ENCODE measurements at regions not wholly inside any gene's neighbourhood (a gene's known extent, or its start where the extent isn't known, plus 50 kb on each side); places are given as distances from the start of the nearest gene placed in this dataset.
"Not testable (repeated sequence)": the region's sequence is repeated elsewhere in the genome, so short reads cannot be mapped to it uniquely, and the experiment has no call there.

DNA sequence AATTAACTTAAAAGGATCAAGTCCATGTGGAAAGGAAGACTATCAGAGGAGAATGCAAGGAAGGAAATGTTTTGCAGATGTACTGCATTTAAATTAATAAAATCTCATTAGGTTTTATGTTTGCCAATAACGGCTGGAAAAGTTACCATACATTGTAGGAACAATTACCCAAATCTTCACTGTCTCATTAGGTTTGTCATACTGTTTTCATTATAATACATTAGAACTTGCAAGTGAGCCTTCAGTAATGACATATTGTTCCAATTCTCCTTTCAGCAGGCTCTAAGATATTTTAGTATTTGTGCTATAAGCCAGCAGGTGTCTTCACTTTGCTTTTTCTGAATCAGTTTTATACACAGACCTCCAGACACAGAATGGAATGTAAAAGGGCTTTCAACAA lies 661.6 kb upstream of the KLHL1 start:
- Histone ChIP-seq H3K4me3 (no peak overlapping the region), H3K9ac (ENCODE audit: low read depth in 2 of 2, low read length in 2 of 2) (no peak overlapping the region), H3K27ac (no peak overlapping the region), H3K4me1 (no peaks in the 10 kb centered on the region), H3K36me3 (no peaks in the 10 kb centered on the region), H3K9me3 (no peaks in the 10 kb centered on the region), H3K27me3 (no peaks in the 10 kb centered on the region)
- no peak for TF ChIP-seq CTCF (IDR thresholded peaks at IDR 0.05)
- intact Hi-C loops (cut with DNase I): no loop called here
- no peak for DNase-seq

- intact Hi-C loops (cut with DNase I): no loop called here
- no peak overlapping the region for H3K27ac ChIP-seq
- H3K4me1 ChIP-seq: no peaks in the 10 kb centered on the region
- H3K9ac ChIP-seq (ENCODE audit: low read depth in 2 of 2, low read length in 2 of 2): no peak overlapping the region
- DNase-seq: no peak
- no peak overlapping the region for H3K4me3 ChIP-seq
- no peaks in the 10 kb centered on the region for H3K27me3 ChIP-seq
- H3K9me3 ChIP-seq: no peaks in the 10 kb centered on the region
- TF ChIP-seq CTCF (IDR thresholded peaks at IDR 0.05): no peak
- no peaks in the 10 kb centered on the region for H3K36me3 ChIP-seq
Measured at GRCh38 chr13:70758932-70759331, 650.7 kb upstream of the KLHL1 start.

- H3K27ac ChIP-seq: no peak overlapping the region
- H3K4me3 ChIP-seq: no peak overlapping the region
- no peaks in the 10 kb centered on the region for H3K9me3 ChIP-seq
- no peaks in the 10 kb centered on the region for H3K4me1 ChIP-seq
- DNase-seq: no peak
- no peaks in the 10 kb centered on the region for H3K27me3 ChIP-seq
- no peak overlapping the region for H3K9ac ChIP-seq (ENCODE audit: low read depth in 2 of 2, low read length in 2 of 2)
- intact Hi-C loops (cut with DNase I): no loop called here
- H3K36me3 ChIP-seq: no peaks in the 10 kb centered on the region
- TF ChIP-seq CTCF (IDR thresholded peaks at IDR 0.05): no peak
Measured at GRCh38 chr13:70756088-70756487, 647.8 kb upstream of the KLHL1 start.

- no peaks in the 10 kb centered on the region for H3K4me1 ChIP-seq
- no peak for TF ChIP-seq CTCF (IDR thresholded peaks at IDR 0.05)
- no peaks in the 10 kb centered on the region for H3K36me3 ChIP-seq
- no peak overlapping the region for H3K9ac ChIP-seq (ENCODE audit: low read depth in 2 of 2, low read length in 2 of 2)
- DNase-seq: no peak
- H3K9me3 ChIP-seq: no peaks in the 10 kb centered on the region
- no peak overlapping the region for H3K4me3 ChIP-seq
- intact Hi-C loops (cut with DNase I): no loop called here
- no peak overlapping the region for H3K27ac ChIP-seq
- H3K27me3 ChIP-seq: no peaks in the 10 kb centered on the region
Measured at GRCh38 chr13:70755456-70755855, 647.2 kb upstream of the KLHL1 start.

GRCh38 chr13:70747262-70747661 lies 639.0 kb upstream of the KLHL1 start:
- H3K4me3 ChIP-seq: no peak overlapping the region
- H3K27me3 ChIP-seq: no peaks in the 10 kb centered on the region
- TF ChIP-seq CTCF (IDR thresholded peaks at IDR 0.05): no peak
- H3K36me3 ChIP-seq: no peaks in the 10 kb centered on the region
- no peak overlapping the region for H3K27ac ChIP-seq
- H3K9ac ChIP-seq (ENCODE audit: low read depth in 2 of 2, low read length in 2 of 2): no peak overlapping the region
- DNase-seq: no peak
- H3K9me3 ChIP-seq: no peaks in the 10 kb centered on the region
- intact Hi-C loops (cut with DNase I): no loop called here
- no peaks in the 10 kb centered on the region for H3K4me1 ChIP-seq

DNA sequence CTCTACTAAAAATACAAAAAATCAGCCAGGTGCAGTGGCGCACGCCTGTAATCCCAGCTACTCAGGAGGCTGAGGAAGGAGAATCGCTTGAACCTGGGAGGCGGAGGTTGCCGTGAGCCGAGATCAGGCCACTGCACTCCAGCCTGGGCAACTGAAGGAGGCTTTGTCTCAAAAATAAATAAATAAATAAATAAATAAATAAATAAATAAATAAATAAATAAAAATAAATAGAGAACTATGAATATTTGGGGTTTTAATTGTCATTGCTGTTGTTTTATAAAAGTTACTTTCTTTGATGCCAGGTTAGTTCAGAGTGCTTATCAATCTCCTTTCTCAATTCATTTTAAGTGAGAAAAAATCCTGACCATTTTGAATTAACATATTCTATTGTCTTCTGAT lies 638.2 kb upstream of the KLHL1 start:
- H3K9ac ChIP-seq (ENCODE audit: low read depth in 2 of 2, low read length in 2 of 2); H3K4me1 ChIP-seq; intact Hi-C loops (cut with DNase I); DNase-seq; H3K4me3 ChIP-seq; H3K27me3 ChIP-seq; H3K36me3 ChIP-seq; H3K9me3 ChIP-seq; H3K27ac ChIP-seq: not testable (repeated sequence)

All from colonic mucosa (tissue), 4 donors.